Ovary (tissue), 7 donors: ENCODE measurements at regions not wholly inside any gene's neighbourhood (a gene's known extent, or its start where the extent isn't known, plus 50 kb on each side); places are given as distances from the start of the nearest gene placed in this dataset.

Experiments used
- DNase-seq, 5 donors: peaks; one replicate each; pipeline ENCODE4 v3.0.0-alpha.2; 2019 to 2020
- H3K27ac ChIP-seq, 2 donors: fragments of 200-600 bp; one replicate each; pipeline versions ENCODE4 v1.5.1 to v1.8.0; 2019 to 2022
- H3K27me3 ChIP-seq: fragments of 200-600 bp; one replicate; pipeline ENCODE4 v1.8.0; 2022
- H3K36me3 ChIP-seq: fragments of 200-600 bp; sonication (generic); one replicate; pipeline ENCODE4 v1.5.1; 2019
- H3K4me1 ChIP-seq: one replicate; pipeline ENCODE4 v1.8.1; 2013; ENCODE audit warnings: mild to moderate bottlenecking, moderate library complexity; ENCODE audit not compliant: insufficient read depth
- H3K4me3 ChIP-seq: fragments of 200-600 bp; sonication (generic); one replicate; pipeline ENCODE4 v1.5.1; 2017
- H3K9me3 ChIP-seq, 2 donors: fragments of 200-600 bp in 1 of 2; sonication (generic) in 1 of 2; one replicate each; pipeline versions ENCODE4 v1.5.1 to v1.8.1; 2013 to 2019; ENCODE audit warnings: mild to moderate bottlenecking in 1 of 2, moderate library complexity in 1 of 2
- CTCF ChIP-seq, 3 donors: fragments of 450-650 bp in 2 of 3; fragments of 200-600 bp in 1 of 3; IDR thresholded peaks; one replicate each; pipeline versions ENCODE4 v1.5.1 to v1.8.0; 2016 to 2022; ENCODE audit warnings: antibody characterized with exemption in 3 of 3, mild to moderate bottlenecking in 1 of 3
- EP300 ChIP-seq: sonication (generic); formaldehyde crosslinking; IDR thresholded peaks from one replicate; pipeline ENCODE4 v1.6.1; 2017; ENCODE audit warnings: antibody characterized with exemption
- POLR2A ChIP-seq: fragments of 450-650 bp; IDR thresholded peaks from one replicate; pipeline ENCODE4 v1.6.1; 2017; ENCODE audit warnings: antibody characterized with exemption, mild to moderate bottlenecking, moderate library complexity
- WGBS, 3 donors: extraction: QIAGEN DNeasy Blood & Tissue Kit in 1 of 3; methylation state at CpG; one replicate each; pipeline versions ENCODE4 v1.1.5 to v1.1.7; 2013 to 2017; 5-methylcytosine and 5-hydroxymethylcytosine counted together
- intact Hi-C, 4 donors: fragments of 100-400 bp; cut with DNase I; formaldehyde crosslinking; loops; one replicate each; pipeline versions ENCODE4 v1.11.0 to v1.15.1; 2022 to 2023
- donor health status: DM: no; HTN: no; CAD: no; lungs with moderate emphysema.
- donor health status: DM: no; HTN: no; CAD: no.
- donor health status: Bipolar disorder and iron deficiency.
- donor health status: DM: no; HTN: no; CAD: no.
- donor health status: DM: yes; HTN: yes; CAD: no.

- intact Hi-C loops, result no loop called here
- Histone ChIP-seq H3K27ac (no peak overlapping the region), H3K27me3 (no peaks in the 10 kb centered on the region), H3K4me1 (no peaks in the 10 kb centered on the region), H3K4me3 (no peak overlapping the region), H3K36me3 (no peaks in the 10 kb centered on the region), H3K9me3 (no peaks in the 10 kb centered on the region)
- no peak for TF ChIP-seq EP300
- no peak for TF ChIP-seq POLR2A
- no peak for TF ChIP-seq CTCF (IDR thresholded peaks at IDR 0.05)
- DNase-seq, result no peak
- WGBS, 3 donors, result 54 to 70% (median 68%) methylated on average over 4 of the region's 4 CpGs
These were observed 465.9 kb downstream of the ANXA1 start for GRCh38 chr9:73617586-73617985.

GRCh38 chr9:73640971-73641370 is 489.3 kb downstream of the ANXA1 start:
- Histone ChIP-seq H3K36me3 (no peaks in the 10 kb centered on the region), H3K27me3 (no peaks in the 10 kb centered on the region), H3K4me3 (no peak overlapping the region), H3K27ac (no peak overlapping the region), H3K4me1 (no peaks in the 10 kb centered on the region), H3K9me3 (no peaks in the 10 kb centered on the region)
- no peak for TF ChIP-seq CTCF (IDR thresholded peaks at IDR 0.05)
- no peak for TF ChIP-seq POLR2A
- no peak for TF ChIP-seq EP300
- intact Hi-C loops, result no loop called here
- no peak for DNase-seq
- WGBS, 3 donors, result 64 to 66% (median 66%) methylated on average over 1 of the region's 1 CpG

GRCh38 chr9:73643379-73644013 is 491.8 kb downstream of the ANXA1 start:
- no peaks in the 10 kb centered on the region for H3K36me3 ChIP-seq
- H3K9me3 ChIP-seq, result no peaks in the 10 kb centered on the region
- no peaks in the 10 kb centered on the region for H3K27me3 ChIP-seq
- H3K27ac ChIP-seq, result no peak overlapping the region
- WGBS, 3 donors, result 57 to 58% (median 58%) methylated on average over 7 of the region's 7 CpGs
- H3K4me3 ChIP-seq, result no peak overlapping the region
- intact Hi-C loops, result no loop called here
- no peak for DNase-seq
- no peak for TF ChIP-seq CTCF (IDR thresholded peaks at IDR 0.05)
- no peak for TF ChIP-seq POLR2A
- no peak for TF ChIP-seq EP300
- H3K4me1 ChIP-seq, result no peaks in the 10 kb centered on the region

- H3K4me3 ChIP-seq, result no peak overlapping the region
- intact Hi-C loops, result no loop called here
- no peak for DNase-seq
- no peak overlapping the region for H3K27ac ChIP-seq
- H3K36me3 ChIP-seq, result no peaks in the 10 kb centered on the region
- no peaks in the 10 kb centered on the region for H3K27me3 ChIP-seq
- WGBS, 3 donors, result 91 to 94% (median 92%) methylated on average over 13 of the region's 13 CpGs
- no peak for TF ChIP-seq EP300
- TF ChIP-seq CTCF (IDR thresholded peaks at IDR 0.05), result no peak
- no peak for TF ChIP-seq POLR2A
- H3K9me3 ChIP-seq, result no peaks in the 10 kb centered on the region
- no peaks in the 10 kb centered on the region for H3K4me1 ChIP-seq
These were observed 495.9 kb downstream of the ANXA1 start for GRCh38 chr9:73647560-73647959.
